ENCODE measurements at regions not wholly inside any gene's neighbourhood (a gene's known extent, or its start where the extent isn't known, plus 50 kb on each side); places are given as distances from the start of the nearest gene placed in this dataset.

GRCh38 chr11:116240710-116241109 is 532.1 kb downstream of the BUD13 start:
- no peaks in the 10 kb centered on the region for H4K20me1 ChIP-seq (ENCODE audit: insufficient read depth, low read length)
- TF ChIP-seq MED8 (CRISPR knock-in tag; IDR thresholded peaks at IDR 0.05; ENCODE audit: insufficient replicate concordance) (no peak), HNRNPK (IDR thresholded peaks at IDR 0.05; ENCODE audit: low read depth, low read length, poor library complexity, severe bottlenecking) (peak; percentile 59), ZSCAN21 (CRISPR knock-in tag; IDR thresholded peaks at IDR 0.05; ENCODE audit: borderline replicate concordance) (no peak), MXD1 (CRISPR knock-in tag; IDR thresholded peaks at IDR 0.05) (no peak), BCL6 (CRISPR knock-in tag; IDR thresholded peaks at IDR 0.05) (no peak)
- H3K4me1 ChIP-seq (ENCODE audit: insufficient read depth, low read length), result no peaks in the 10 kb centered on the region
- 46% methylated on average over 4 of the region's 4 CpGs for WGBS (ENCODE audit: low lambda C conversion rate)
- ChIA-PET POLR2A (no interaction called here), CTCF (ENCODE audit: low intra/inter-chr PET ratio, low total read pairs) (no interaction called here)
- intact Hi-C loops (cut with micrococcal nuclease; ENCODE audit: unreplicated experiment) (no loop called here), in situ Hi-C loops (cut with HindIII; ENCODE audit: extremely low pct_ligation_motif_present, low pct_unique_long_range_greater_than_20kb) (no loop called here)
- no peak overlapping the region for H3K27ac ChIP-seq (ENCODE audit: extremely low read length, insufficient read depth, low read length)
- no peaks in the 10 kb centered on the region for H3K36me3 ChIP-seq (replicated peaks in 1 of 2; ENCODE audit: control insufficient read depth in 1 of 2, insufficient read depth in 2 of 2, low read length in 2 of 2)
- DNase-seq (ENCODE audit: low spot score), result no peak
- BruUV-seq (replicated peaks), result no TSS peak
- no peak overlapping the region for H3K4me2 ChIP-seq (ENCODE audit: low read depth, low read length)
- no peak overlapping the region for H3K9ac ChIP-seq (ENCODE audit: insufficient read depth, low read depth, low read length)
- no peaks in the 10 kb centered on the region for H3K79me2 ChIP-seq (ENCODE audit: insufficient read depth, low read length)
- FAIRE-seq, result no peak
- H3K4me3 ChIP-seq (replicated peaks in 1 of 3; ENCODE audit: insufficient read depth in 1 of 3, low read depth in 2 of 3, low read length in 3 of 3), result no peak overlapping the region
- no peak for ATAC-seq
- no peaks in the 10 kb centered on the region; a peak in 3 of 5 replicates for H3K27me3 ChIP-seq (ENCODE audit: control insufficient read depth in 1 of 2, insufficient read depth in 2 of 2, low read length in 2 of 2)
- H2AFZ ChIP-seq (ENCODE audit: low read length), result no peak overlapping the region
- no peaks in the 10 kb centered on the region for H3K9me3 ChIP-seq (ENCODE audit: low read length)

- FAIRE-seq (no peak), DNase-seq (ENCODE audit: low spot score) (no peak), ATAC-seq (no peak)
- Histone ChIP-seq H3K4me2 (ENCODE audit: low read depth, low read length) (no peak overlapping the region), H3K4me3 (replicated peaks in 1 of 3; ENCODE audit: insufficient read depth in 1 of 3, low read depth in 2 of 3, low read length in 3 of 3) (no peak overlapping the region), H3K36me3 (replicated peaks in 1 of 2; ENCODE audit: control insufficient read depth in 1 of 2, insufficient read depth in 2 of 2, low read length in 2 of 2) (no peaks in the 10 kb centered on the region), H3K4me1 (ENCODE audit: insufficient read depth, low read length) (no peaks in the 10 kb centered on the region), H3K9me3 (ENCODE audit: low read length) (no peaks in the 10 kb centered on the region), H2AFZ (ENCODE audit: low read length) (no peak overlapping the region), H3K27me3 (ENCODE audit: control insufficient read depth in 1 of 2, insufficient read depth in 2 of 2, low read length in 2 of 2) (no peaks in the 10 kb centered on the region; a peak in 1 of 5 replicates), H3K79me2 (ENCODE audit: insufficient read depth, low read length) (no peaks in the 10 kb centered on the region), H3K9ac (ENCODE audit: insufficient read depth, low read depth, low read length) (no peak overlapping the region), H3K27ac (ENCODE audit: extremely low read length, insufficient read depth, low read length) (no peak overlapping the region), H4K20me1 (ENCODE audit: insufficient read depth, low read length) (no peaks in the 10 kb centered on the region)
- intact Hi-C loops (cut with micrococcal nuclease; ENCODE audit: unreplicated experiment) (no loop called here), in situ Hi-C loops (cut with HindIII; ENCODE audit: extremely low pct_ligation_motif_present, low pct_unique_long_range_greater_than_20kb) (no loop called here)
- CTCF ChIA-PET (ENCODE audit: low intra/inter-chr PET ratio, low total read pairs), result no interaction called here
- POLR2A ChIA-PET, result no interaction called here
- no TSS peak for BruUV-seq (replicated peaks)
- no peak for TF ChIP-seq ZNF691 (CRISPR knock-in tag; IDR thresholded peaks at IDR 0.05; ENCODE audit: borderline replicate concordance, low read depth)
- no peak for TF ChIP-seq AGO1 (IDR thresholded peaks at IDR 0.05; ENCODE audit: low read depth, low read length, poor library complexity, severe bottlenecking)
- TF ChIP-seq ERF (CRISPR knock-in tag; IDR thresholded peaks at IDR 0.05), result no peak
- TF ChIP-seq EED (CRISPR knock-in tag; IDR thresholded peaks at IDR 0.05), result no peak
- no peak for TF ChIP-seq ZKSCAN1 (IDR thresholded peaks at IDR 0.05; ENCODE audit: low read length)
- no peak for TF ChIP-seq TRIM22 (IDR thresholded peaks at IDR 0.05)
- 24% methylated on average over 4 of the region's 4 CpGs for WGBS (ENCODE audit: low lambda C conversion rate)
These were observed 533.5 kb downstream of the BUD13 start for GRCh38 chr11:116239247-116239646.

Measured in HepG2 (cell line).